H1 (cell line): ENCODE measurements at regions not wholly inside any gene's neighbourhood (a gene's known extent, or its start where the extent isn't known, plus 50 kb on each side); places are given as distances from the start of the nearest gene placed in this dataset.

Source experiments
- CTCF ChIA-PET: fragments of 300-600 bp; sonication (Branson Sonifier 250); formaldehyde crosslinking; loops from one replicate; lab custom pipeline; 2021; ENCODE audit not compliant: partially characterized antibody; lab: Charles Lee
- POLR2A ChIA-PET: fragments of 300-600 bp; sonication (Branson Sonifier 250); formaldehyde crosslinking; loops from one replicate; lab custom pipeline; 2021; ENCODE audit warnings: inconsistent platforms; ENCODE audit not compliant: partially characterized antibody; lab: Charles Lee
- DNase-seq, 2 experiments: peaks; one replicate each; pipeline versions ENCODE4 v3.0.0 to v3.0.0-alpha.2; 2010 to 2022; ENCODE audit warnings: low spot score in 2 of 2, low read depth in 1 of 2, mixed read lengths in 1 of 2
- FAIRE-seq: peaks from 2 replicates; lab custom pipeline; 2011; peaks lifted over from hg19 to GRCh38; lab: Jason Lieb, UNC
- H2AFZ ChIP-seq: 2 replicates; pipeline ENCODE4 v1.8.1; 2012; ENCODE audit warnings: low read length, inconsistent platforms
- H2AK5ac ChIP-seq: 2 replicates; pipeline ENCODE4 v1.6.1; 2013; ENCODE audit warnings: low read depth, low read length
- H2BK120ac ChIP-seq: replicated peaks from 2 replicates; pipeline ENCODE3; 2013; ENCODE audit warnings: low read depth, low read length, inconsistent platforms
- H2BK12ac ChIP-seq: 2 replicates; pipeline ENCODE4 v1.6.1; 2013; ENCODE audit warnings: low read depth, low read length
- H2BK15ac ChIP-seq: 2 replicates; pipeline ENCODE4 v1.6.1; 2013; ENCODE audit warnings: low read length
- H2BK20ac ChIP-seq: 2 replicates; pipeline ENCODE4 v1.6.1; 2013; ENCODE audit warnings: low read length
- H2BK5ac ChIP-seq: 2 replicates; pipeline ENCODE4 v1.6.1; 2013; ENCODE audit warnings: low read depth, low read length
- H3K14ac ChIP-seq: 2 replicates; pipeline ENCODE4 v1.6.1; 2013; ENCODE audit warnings: inconsistent platforms; ENCODE audit not compliant: insufficient read length
- H3K18ac ChIP-seq: 2 replicates; pipeline ENCODE4 v1.6.1; 2013; ENCODE audit warnings: low read length; ENCODE audit errors: extremely low read depth
- H3K23ac ChIP-seq: 2 replicates; pipeline ENCODE4 v1.6.1; 2013; ENCODE audit warnings: inconsistent platforms; ENCODE audit not compliant: insufficient read length
- H3K23me2 ChIP-seq: 2 replicates; pipeline ENCODE4 v1.6.1; 2013; ENCODE audit warnings: low read depth, low read length
- H3K27ac ChIP-seq: 2 replicates; pipeline ENCODE4 v1.6.1; 2011; ENCODE audit warnings: low read depth, low read length, inconsistent platforms
- H3K27me3 ChIP-seq, 4 experiments: replicated peaks in 1 of 4; 1 replicate in 1 of 4; 2 replicates in 3 of 4; pipeline versions ENCODE4 v1.6.1 to v1.8.1; 2011 to 2013; ENCODE audit warnings: low read length in 3 of 4, mild to moderate bottlenecking in 3 of 4, inconsistent platforms in 2 of 4, mixed read lengths in 2 of 4, moderate library complexity in 1 of 4; ENCODE audit not compliant: control insufficient read depth in 3 of 4, insufficient read depth in 3 of 4; ENCODE audit errors: extremely low read depth in 1 of 4
- H3K36me3 ChIP-seq, 4 experiments: 2 replicates each; pipeline versions ENCODE4 v1.6.1 to v1.8.1; 2011 to 2013; ENCODE audit warnings: mild to moderate bottlenecking in 4 of 4, low read length in 3 of 4, moderate library complexity in 2 of 4, control low read depth in 1 of 4, inconsistent platforms in 1 of 4; ENCODE audit not compliant: insufficient read depth in 4 of 4, control insufficient read depth in 2 of 4
- H3K4ac ChIP-seq: replicated peaks from 2 replicates; pipeline ENCODE3; 2013; ENCODE audit warnings: low read length, low read depth, mixed read lengths, inconsistent platforms; ENCODE audit not compliant: insufficient read length
- H3K4me1 ChIP-seq, 4 experiments: replicated peaks in 1 of 4; 1 replicate in 1 of 4; 2 replicates in 3 of 4; pipeline versions ENCODE4 v1.6.1 to v1.8.1; 2011 to 2013; ENCODE audit warnings: low read length in 3 of 4, inconsistent platforms in 2 of 4, mixed read lengths in 1 of 4; ENCODE audit not compliant: insufficient read depth in 4 of 4, control insufficient read depth in 3 of 4
- H3K4me2 ChIP-seq, 2 experiments: 2 replicates each; pipeline versions ENCODE4 v1.6.1 to v1.8.1; 2011 to 2013; ENCODE audit warnings: low read depth in 2 of 2, low read length in 2 of 2, control low read depth in 1 of 2, inconsistent platforms in 1 of 2, mild to moderate bottlenecking in 1 of 2; ENCODE audit not compliant: insufficient read depth in 1 of 2
- H3K4me3 ChIP-seq, 4 experiments: fragments of 200-600, 300-600 bp in 1 of 4; sonication (generic), shearing (Covaris generic), sonication (Bioruptor Twin) in 1 of 4; 2 replicates each; pipeline versions ENCODE4 v1.5.1 to v1.8.1; 2011 to 2016; ENCODE audit warnings: low read length in 4 of 4, low read depth in 3 of 4, control low read depth in 2 of 4, inconsistent platforms in 2 of 4, mild to moderate bottlenecking in 2 of 4, mixed read lengths in 1 of 4, moderate library complexity in 1 of 4; ENCODE audit not compliant: insufficient read depth in 2 of 4; ENCODE audit errors: extremely low read depth in 1 of 4
- H3K56ac ChIP-seq: replicated peaks from 2 replicates; pipeline ENCODE3; 2013; ENCODE audit warnings: low read depth, mild to moderate bottlenecking, mixed read lengths, low read length, inconsistent platforms; ENCODE audit not compliant: insufficient read length
- H3K79me1 ChIP-seq: 2 replicates; pipeline ENCODE4 v1.6.1; 2013; ENCODE audit warnings: low read depth, low read length, control low read depth
- H3K79me2 ChIP-seq, 2 experiments: 2 replicates each; pipeline versions ENCODE4 v1.6.1 to v1.8.1; 2012 to 2013; ENCODE audit warnings: low read length in 2 of 2, mild to moderate bottlenecking in 2 of 2, inconsistent platforms in 1 of 2; ENCODE audit not compliant: insufficient read depth in 2 of 2, control insufficient read depth in 1 of 2
- H3K9ac ChIP-seq, 4 experiments: replicated peaks in 1 of 4; 1 replicate in 1 of 4; 2 replicates in 3 of 4; pipeline versions ENCODE4 v1.6.1 to v1.8.1; 2011 to 2013; ENCODE audit warnings: low read depth in 3 of 4, low read length in 3 of 4, control low read depth in 2 of 4, mild to moderate bottlenecking in 2 of 4, moderate library complexity in 2 of 4, inconsistent platforms in 1 of 4; ENCODE audit errors: extremely low read depth in 1 of 4
- H3K9me3 ChIP-seq, 2 experiments: 2 replicates each; pipeline versions ENCODE4 v1.6.1 to v1.8.1; 2012 to 2013; ENCODE audit warnings: mild to moderate bottlenecking in 2 of 2, moderate library complexity in 2 of 2, control low read depth in 1 of 2, inconsistent platforms in 1 of 2, low read depth in 1 of 2, low read length in 1 of 2, mixed read lengths in 1 of 2; ENCODE audit not compliant: insufficient read depth in 2 of 2
- H4K20me1 ChIP-seq, 2 experiments: replicated peaks in 1 of 2; 2 replicates each; pipeline versions ENCODE3 to v1.8.1; 2011 to 2013; ENCODE audit warnings: inconsistent platforms in 2 of 2, low read length in 2 of 2, mild to moderate bottlenecking in 1 of 2; ENCODE audit not compliant: insufficient read depth in 2 of 2, control insufficient read depth in 1 of 2
- H4K5ac ChIP-seq: 2 replicates; pipeline ENCODE4 v1.6.1; 2013; ENCODE audit warnings: low read length, low read depth, mixed read lengths, inconsistent platforms; ENCODE audit not compliant: insufficient read length
- H4K8ac ChIP-seq: 2 replicates; pipeline ENCODE4 v1.8.0; 2013; ENCODE audit warnings: mild to moderate bottlenecking, moderate library complexity, low read length, inconsistent platforms; ENCODE audit not compliant: insufficient read depth; ENCODE audit errors: extremely low read depth
- H4K91ac ChIP-seq: replicated peaks from 2 replicates; pipeline ENCODE3; 2013; ENCODE audit warnings: low read length, mixed read lengths, inconsistent platforms; ENCODE audit not compliant: insufficient read length
- ASH2L ChIP-seq: fragments of 200-600, 300-600 bp; sonication (generic); IDR thresholded peaks from one replicate; pipeline ENCODE4 v1.7.1; 2017; ENCODE audit warnings: low read length
- CBX5 ChIP-seq: fragments of 300-800, 300-1000 bp; sonication (generic); IDR thresholded peaks from 2 replicates; pipeline ENCODE4 v1.7.1; 2016; ENCODE audit warnings: antibody characterized with exemption, low read length, low read depth
- CEBPB ChIP-seq: IDR thresholded peaks from 2 replicates; pipeline ENCODE4 v1.6.1; 2012; ENCODE audit warnings: low read depth, low read length
- WGBS, 2 experiments: shearing (Covaris generic) in 1 of 2; methylation state at CpG; one replicate each; pipeline versions ENCODE4 v1.1.6 to v1.1.7; 2013 to 2015; ENCODE audit warnings: low lambda C conversion rate in 2 of 2, mixed read lengths in 2 of 2, inconsistent platforms in 1 of 2, low coverage in 1 of 2, missing lambda C conversion rate in 1 of 2; ENCODE audit not compliant: insufficient replicate concordance in 2 of 2, insufficient coverage in 1 of 2, insufficient read length in 1 of 2; ENCODE audit errors: extremely low coverage in 1 of 2, missing lambda C conversion rate in 1 of 2; 5-methylcytosine and 5-hydroxymethylcytosine counted together

DNA sequence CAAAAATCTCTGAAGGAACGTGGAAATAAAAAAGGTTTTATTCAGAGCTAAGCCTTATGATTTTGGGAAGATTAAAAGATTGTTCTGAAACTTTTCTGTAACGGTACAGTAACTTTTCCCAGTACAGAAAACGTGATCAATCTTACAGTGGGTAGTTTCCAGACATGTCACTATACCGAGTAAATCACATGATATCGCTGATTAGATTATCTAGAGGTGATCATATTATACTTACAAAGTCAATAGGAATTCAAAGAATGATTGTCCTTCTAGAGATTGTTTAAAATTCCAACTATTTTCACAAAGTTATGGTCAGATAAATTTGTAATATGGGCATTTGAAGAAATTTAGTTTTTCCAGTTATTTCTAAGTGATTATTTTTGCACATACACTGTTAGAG, 736.0 kb upstream of the GRM7 start:
- H3K9ac ChIP-seq, result no peak overlapping the region
- no peak overlapping the region for H3K56ac ChIP-seq
- H3K18ac ChIP-seq, result no peak overlapping the region
- H2BK15ac ChIP-seq, result no peak overlapping the region
- no peaks in the 10 kb centered on the region for H4K20me1 ChIP-seq
- FAIRE-seq (no peak), DNase-seq (no peak)
- H4K8ac ChIP-seq, result no peak overlapping the region
- H2BK120ac ChIP-seq, result no peak overlapping the region
- H3K27me3 ChIP-seq, result no peaks in the 10 kb centered on the region
- H3K4ac ChIP-seq, result no peak overlapping the region
- no peak overlapping the region for H3K14ac ChIP-seq
- no peaks in the 10 kb centered on the region for H3K79me2 ChIP-seq
- WGBS, 2 experiments, result 86% methylated on average over 5 of the region's 5 CpGs; no CpG with 5 or more reads in 1 of the 2 experiments
- no peak overlapping the region for H3K27ac ChIP-seq
- H2BK20ac ChIP-seq, result no peak overlapping the region
- H3K4me3 ChIP-seq, result no peak overlapping the region
- no peak overlapping the region for H3K4me2 ChIP-seq
- no peaks in the 10 kb centered on the region for H3K9me3 ChIP-seq
- no peak overlapping the region for H2BK12ac ChIP-seq
- H2BK5ac ChIP-seq, result no peak overlapping the region
- H3K36me3 ChIP-seq, result no peaks in the 10 kb centered on the region
- no peak overlapping the region for H3K23ac ChIP-seq
- H3K4me1 ChIP-seq, result peaks cover 0 to 4% (median 0%) of the 10 kb centered on the region in 4 experiments; a peak in 2 of 7 replicates
- POLR2A ChIA-PET, result no interaction called here
- 0 out of 2 replicates have a peak, but pooled peaks cover 2% of the 10 kb centered on the region for H3K23me2 ChIP-seq
- no peak overlapping the region for H2AK5ac ChIP-seq
- CTCF ChIA-PET, result no interaction called here
- no peak overlapping the region for H4K5ac ChIP-seq
- TF ChIP-seq CEBPB (no peak), ASH2L (no peak), CBX5 (no peak)
- no peak overlapping the region for H4K91ac ChIP-seq
- no peaks in the 10 kb centered on the region for H3K79me1 ChIP-seq
- no peak overlapping the region for H2AFZ ChIP-seq
